GM21526 (cell line): ENCODE measurements at regions not wholly inside any gene's neighbourhood (a gene's known extent, or its start where the extent isn't known, plus 50 kb on each side); places are given as distances from the start of the nearest gene placed in this dataset.
"Not testable (repeated sequence)": the region's sequence is repeated elsewhere in the genome, so short reads cannot be mapped to it uniquely, and the experiment has no call there.

Experiments used
- ATAC-seq: cut with Tn5 transposase; IDR thresholded peaks from one replicate; pipeline ENCODE4 v1.9.1; 2021; ENCODE audit warnings: moderate library complexity; ENCODE audit not compliant: unreplicated experiment, low FRiP score

DNA sequence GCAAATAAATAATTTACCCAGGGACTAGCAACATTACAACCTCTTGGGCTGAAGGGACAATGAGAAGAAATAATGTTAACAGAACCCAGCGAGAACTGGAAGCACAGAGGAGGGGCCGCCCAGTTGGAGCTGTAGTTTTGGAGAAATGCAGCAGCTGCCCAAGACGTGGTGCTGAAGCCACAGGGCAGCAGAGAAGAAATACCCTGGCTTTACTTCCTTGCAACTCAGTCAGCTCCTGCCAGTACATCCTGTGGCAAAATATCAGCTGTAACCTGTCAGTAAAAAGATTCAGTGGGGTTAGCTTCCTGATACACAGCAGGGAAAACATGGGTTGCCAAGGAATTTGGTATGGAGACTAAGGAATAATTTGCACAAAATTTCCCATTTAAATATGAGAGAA lies 283.6 kb upstream of the USP25 start:
- ATAC-seq: no peak

DNA sequence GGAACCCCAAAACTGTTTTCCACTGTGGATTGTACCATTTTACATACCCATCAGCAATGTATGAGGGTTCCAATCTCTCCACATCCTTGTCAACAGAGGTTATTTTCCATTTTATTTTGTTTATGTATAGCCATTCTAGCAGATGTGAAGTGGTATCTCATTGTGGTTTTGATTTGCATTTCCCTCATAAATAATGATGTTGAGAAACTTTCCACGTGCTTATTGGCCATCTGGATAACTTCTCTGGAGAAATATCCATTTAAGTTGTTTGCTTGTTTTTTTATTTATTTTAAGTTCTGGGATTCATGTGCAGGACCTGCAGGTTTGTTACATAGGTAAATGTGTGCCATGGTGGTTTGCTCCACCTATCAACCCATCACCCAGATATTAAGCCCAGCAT lies 280.2 kb upstream of the USP25 start:
- no peak for ATAC-seq

DNA sequence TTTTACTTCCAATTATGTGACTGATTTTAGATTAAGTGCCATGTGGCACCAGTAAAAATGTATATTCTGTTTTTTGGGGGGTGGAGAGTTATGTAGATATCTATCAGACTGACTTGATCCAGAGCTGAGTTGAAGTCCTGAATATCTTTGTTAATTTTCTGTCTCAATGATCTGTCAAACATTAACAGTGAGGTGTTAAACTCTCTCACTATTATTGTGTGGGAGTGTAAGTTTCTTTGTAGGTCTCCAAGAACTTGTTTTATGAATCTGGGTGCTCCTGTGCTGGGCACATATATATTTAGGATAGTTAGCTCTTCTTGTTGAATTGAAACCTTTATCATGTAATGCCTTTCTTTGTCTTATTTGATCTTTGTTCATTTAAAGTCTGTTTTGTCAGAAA lies 276.5 kb upstream of the USP25 start:
- no peak for ATAC-seq

DNA sequence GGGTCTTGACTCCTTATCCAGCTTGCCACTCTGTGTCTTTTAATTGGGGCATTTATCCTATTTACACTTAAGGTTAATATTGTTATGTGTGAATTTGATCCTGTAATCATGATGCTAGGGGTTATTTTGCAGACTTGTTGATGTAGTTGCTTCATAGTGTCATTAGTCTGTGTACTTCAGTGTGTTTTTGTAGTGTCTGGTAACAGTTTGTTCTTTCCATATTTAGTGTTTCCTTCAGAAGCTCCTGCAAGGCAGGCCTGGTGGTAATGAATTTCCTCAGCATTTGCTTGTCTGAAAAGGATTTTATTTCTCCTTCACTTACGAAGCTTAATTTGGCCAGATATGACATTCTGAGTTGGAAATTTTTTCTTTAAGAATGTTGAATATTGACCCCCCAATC lies 276.0 kb upstream of the USP25 start:
- ATAC-seq: not testable (repeated sequence)

DNA sequence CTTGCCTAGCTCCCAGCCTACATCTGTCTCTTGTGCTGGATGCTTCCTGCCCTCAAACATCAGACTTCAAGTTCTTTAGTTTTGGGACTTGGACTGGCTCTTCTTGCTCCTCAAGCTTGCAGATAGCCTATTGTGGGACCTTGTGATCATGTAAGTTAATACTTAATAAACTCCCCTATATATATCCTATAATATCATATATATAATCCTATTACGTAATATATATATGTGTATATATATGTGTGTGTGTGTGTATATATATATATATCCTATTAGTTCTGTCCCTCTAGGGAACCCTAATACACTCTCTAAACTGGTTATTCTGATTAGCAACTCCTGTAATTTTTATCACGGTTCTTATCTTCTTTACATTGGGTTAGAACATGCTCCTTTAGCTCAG lies 274.9 kb upstream of the USP25 start:
- ATAC-seq: not testable (repeated sequence)

DNA sequence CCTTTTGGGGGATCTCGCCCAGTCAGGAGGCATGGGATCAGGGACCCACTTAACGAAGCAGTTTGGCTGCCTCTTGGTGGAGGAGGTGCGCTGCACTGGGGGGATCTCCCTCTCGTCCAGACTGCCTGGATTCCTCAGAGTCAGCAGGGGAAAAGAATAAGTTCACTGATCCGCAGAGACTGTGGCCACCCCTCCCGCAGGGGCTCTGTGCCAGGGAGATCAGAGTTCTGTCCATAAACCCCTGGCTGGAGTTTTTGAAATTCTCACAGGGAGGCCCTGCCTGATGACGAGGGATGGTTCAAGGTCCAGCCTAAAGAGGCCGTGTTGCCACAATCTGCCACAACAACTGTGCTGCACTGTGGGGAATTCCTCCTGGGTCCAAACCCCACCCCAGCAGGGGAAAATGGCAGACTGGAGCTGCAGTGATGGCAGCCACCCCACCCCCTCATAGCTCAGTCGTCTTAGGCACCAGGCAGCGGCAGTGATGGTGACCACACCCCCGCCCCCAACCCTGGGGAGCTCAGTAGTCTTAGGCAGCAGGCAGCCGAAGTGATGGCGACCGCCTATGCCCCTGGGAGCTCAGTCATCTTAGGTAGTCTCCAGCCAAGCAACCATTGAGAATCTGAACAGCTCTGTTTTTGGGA lies 273.8 kb upstream of the USP25 start:
- ATAC-seq: no peak

DNA sequence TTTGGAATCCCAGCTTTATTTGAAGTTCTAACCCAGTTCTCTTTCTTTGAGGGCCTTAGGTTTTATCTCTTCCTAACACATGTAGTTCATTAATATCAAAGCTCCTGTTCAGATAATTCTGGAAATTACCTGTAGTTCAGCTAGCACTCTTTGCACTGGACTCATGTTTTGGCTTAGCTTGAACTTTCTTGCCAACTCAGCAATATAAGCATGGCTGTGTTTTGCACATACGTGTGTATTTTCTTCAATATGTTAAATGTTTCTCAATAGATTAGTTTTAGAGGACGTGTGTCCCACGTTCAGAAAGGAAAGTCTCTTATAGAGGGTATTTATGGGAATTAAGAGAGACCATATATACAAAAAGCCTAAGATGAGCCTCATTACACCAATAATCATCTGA lies 271.8 kb upstream of the USP25 start:
- no peak for ATAC-seq

DNA sequence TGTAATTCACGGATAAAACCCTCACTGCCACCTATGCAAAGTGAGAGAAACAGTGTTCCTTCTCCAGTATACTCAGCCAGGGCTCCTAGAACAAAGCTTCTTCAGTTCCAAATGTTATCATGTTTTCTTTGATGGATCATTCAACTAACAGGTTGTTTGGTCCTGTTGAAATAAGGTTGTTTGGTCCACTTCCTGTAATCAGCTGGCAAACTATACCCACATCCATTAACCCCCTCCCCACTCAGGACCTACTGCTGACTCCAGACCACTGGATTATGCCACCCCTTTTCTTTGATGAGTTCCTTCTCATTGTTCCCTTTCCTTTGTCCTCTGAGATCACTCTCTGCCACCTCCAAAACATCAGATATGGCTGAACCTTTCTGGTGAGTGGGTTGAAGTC lies 267.7 kb upstream of the USP25 start:
- no peak for ATAC-seq

DNA sequence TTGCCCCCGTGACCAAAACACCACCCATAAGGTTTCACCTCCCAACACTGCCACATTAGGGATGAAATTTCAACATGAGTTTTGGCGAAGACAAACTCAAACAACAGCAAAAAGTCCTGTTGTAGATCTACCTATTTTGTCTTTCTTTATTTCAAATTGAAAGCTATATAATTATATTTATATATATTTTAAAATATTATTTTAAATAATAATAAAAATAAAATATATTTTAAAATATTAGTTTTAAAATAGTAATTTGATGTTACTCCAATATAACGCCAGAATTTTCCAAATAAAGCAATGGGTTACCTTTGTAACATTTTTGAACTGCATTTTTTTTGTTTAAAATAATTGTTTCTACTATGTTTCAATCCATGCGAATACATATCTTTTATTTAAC lies 263.5 kb upstream of the USP25 start:
- ATAC-seq: no peak

DNA sequence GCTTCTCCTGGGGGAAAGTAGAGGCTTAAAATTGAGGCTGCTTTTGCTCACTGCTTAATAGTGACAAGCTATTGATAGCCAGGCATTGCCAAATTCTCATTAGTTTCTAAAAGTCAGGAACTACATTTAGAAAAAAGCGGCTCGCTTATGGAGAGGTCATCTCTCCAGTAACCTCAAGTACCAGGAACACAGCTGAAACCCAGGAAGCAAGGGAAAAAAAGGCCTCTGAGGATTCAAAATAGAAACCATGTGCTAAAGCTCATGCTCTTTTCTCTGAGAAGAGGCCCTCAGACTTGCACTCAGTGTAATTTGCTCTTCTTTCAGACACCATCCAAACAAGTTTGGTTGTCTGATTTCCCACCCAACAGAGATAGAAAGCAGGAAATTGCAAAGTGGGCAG lies 261.4 kb upstream of the USP25 start:
- no peak for ATAC-seq

DNA sequence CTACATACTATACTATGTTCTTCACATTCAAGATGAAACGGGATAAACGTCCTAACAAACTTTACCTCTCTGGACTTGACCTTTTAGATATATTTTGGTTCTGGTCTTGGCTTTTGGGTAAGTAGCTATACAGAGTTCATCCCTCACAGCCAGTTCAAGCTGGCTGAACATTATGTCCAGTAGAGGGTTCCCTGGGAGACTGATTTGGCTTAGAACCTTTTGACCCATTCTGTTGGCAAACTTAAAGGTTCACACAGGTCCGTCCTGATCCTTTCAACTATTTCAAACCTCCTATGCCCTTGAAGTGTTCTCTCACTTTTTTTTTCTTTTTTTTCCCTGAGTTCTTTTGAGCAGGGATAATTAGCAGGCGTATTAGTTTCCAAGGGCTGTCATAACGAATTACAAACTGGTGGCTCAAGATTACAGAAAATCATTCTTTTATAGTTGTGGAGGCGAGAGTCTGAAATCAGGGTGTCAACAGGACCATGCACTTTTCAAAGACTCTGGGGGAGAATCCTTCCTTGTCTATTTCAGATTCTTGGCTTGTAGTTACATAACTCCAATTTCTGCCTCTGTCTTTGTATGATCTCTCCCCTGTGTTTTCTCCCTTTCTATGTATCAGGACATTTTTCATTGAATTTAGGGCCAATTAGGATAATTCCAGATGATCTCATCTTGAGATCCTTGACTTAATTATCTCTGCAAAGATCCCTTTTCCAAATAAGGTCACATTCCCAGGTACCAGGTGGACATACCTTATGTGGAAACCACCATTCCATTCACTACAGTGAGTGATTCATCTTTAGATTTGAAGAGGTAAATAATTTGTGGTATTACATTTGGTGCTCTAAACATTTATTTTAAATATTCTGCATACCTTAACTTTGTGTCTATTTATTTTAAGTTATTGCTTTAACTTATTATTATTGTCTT lies 257.4 kb upstream of the USP25 start:
- no peak for ATAC-seq

DNA sequence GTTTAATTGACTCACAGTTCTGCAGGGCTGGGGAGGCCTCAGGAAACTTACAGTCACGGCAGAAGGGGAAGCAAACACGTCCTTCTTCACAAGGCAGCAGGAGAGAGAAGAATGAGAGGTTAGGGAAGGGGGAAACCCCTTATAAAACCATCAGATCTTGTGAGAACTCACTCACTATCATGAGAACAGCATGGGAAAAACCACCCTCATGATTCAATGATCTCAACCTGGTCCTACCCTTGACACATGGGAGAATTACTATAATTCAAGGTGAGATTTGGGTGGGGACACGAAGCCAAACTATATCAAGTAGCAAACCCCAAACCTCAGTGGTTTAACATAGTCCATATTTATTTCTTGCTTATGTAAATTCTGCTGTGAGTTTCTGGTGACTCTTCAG lies 252.0 kb upstream of the USP25 start:
- not testable (repeated sequence) for ATAC-seq

DNA sequence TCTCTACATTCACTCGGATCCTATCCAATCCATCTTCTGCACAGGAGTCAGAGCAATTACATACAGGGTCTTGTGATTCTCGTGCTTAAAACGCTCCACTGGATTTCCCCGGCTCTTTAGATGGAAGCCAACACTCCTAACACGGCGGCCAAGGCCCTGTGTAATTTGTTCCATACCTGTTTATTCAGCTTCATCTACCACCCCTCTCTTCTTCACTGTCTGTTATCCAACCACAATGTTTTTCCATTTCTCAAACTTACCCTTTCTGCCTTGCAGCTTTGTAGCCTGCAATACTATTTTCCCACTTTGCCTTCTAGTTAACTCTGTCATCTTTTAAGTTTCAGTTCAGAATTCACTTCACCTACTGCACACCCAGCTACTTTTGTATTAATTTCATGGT lies 249.6 kb upstream of the USP25 start:
- no peak for ATAC-seq

DNA sequence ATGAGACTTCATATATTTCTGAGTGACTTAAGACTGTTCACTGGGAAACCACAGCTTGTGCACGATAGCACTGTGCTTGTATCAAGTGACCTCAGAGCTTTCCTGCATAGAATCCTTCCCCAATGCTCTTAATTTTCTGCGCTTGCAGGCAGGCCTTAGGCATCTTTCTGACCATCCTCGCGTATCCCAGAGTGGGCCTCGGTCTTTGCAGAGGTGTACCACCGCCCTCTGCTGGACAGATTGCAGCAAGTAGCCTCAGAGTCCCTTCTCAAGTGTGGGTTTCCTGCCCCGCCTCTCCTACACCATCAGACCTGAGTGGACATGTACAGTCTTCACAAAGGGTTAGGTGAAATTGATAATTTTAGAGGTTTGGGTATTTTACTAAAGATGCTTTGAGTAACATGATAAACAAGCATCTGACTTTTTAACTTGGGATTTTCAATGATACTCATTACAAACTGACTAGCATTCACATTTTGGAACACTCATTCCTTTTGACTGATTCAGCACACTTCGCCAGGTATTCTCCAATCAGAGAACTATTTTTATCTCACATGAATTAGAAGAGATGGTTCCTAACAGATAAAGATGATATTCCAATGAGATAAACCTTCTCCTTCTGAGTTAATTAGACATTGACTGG lies 246.5 kb upstream of the USP25 start:
- ATAC-seq: peak; percentile 95

DNA sequence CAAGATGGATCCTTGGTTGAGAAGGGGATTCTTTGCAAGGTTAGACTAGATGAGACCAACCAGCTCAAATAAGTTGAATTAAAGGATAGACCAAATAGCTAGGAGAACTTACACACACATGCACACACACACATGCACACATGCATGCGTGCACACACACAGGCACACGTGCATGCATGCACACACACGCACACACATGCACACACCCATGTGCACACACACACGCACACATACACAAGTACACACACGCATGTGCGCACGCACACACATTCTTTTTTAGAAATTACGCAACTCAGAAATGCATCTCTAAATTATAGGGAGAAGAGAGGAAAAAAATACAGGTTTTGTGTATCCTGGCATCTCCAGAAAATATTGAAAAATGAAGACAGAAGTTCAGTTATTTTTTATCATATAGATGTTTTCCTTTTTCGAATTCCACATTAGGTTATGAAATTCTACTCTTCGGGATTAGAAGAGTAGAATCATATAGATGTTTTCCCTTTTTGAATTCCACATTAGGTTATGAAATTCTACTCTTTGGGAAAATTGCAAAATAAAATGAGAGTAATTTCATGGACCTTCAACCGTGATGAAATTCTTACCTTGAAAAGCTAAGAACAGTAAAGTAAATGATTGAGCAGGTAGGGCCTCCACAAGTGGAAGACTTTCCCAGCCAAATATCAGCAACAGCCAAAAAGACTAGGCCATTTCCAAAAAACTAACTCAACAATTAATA lies 243.2 kb upstream of the USP25 start:
- no peak for ATAC-seq

DNA sequence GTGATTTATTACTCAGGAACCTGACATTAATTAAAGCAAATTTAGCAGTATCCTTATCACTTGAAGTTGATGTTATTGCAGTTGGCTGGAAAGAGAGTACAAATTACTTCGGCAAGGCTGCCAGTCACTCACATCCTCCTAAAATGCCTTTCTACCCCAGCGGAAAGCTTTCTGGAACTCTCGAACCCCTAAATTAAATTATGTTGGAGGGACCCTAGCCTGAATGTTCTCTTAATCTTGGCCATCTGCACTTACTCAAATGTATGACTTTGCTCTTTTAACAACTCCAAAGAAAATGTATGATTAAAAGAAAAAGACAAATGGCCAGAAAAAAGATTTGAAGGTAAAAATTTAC lies 242.6 kb upstream of the USP25 start:
- ATAC-seq: no peak

DNA sequence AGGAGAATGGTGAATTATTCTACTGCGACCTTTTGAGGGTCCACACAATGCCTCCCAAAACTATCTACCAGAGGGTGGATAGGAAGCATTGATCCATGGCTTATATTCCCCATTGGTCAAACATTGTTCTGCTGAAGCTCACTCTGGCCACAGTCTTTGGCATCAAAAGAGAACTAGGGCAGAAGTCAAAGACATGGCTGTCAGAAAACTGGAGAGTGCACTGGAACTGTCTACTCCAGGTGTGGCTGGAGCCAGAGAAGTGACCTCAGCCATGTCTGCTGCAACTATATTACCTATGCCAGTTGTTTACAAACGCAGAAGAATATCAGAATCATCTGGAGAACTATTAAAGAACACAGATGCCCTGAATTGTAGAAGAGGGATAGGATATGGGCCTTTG lies 238.7 kb upstream of the USP25 start:
- no peak for ATAC-seq

DNA sequence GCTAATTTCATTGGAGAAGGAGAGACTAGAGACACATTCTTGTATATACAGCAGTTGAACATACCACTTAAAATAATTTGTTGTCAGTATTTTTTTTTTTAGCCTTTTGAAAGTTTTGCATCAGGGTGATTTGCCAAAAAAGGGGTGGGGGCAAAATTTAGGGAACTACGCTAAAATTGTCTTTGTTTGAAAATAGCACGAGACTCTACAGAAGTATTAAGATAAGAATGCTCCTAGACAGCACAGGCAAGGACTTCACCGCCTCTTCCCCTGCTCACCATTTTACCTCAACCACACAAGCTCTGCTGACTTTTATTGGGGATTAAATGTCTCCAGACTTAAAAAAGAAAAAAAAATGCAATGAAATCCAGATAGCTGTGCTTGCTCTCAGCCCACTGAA lies 236.1 kb upstream of the USP25 start:
- ATAC-seq: no peak

DNA sequence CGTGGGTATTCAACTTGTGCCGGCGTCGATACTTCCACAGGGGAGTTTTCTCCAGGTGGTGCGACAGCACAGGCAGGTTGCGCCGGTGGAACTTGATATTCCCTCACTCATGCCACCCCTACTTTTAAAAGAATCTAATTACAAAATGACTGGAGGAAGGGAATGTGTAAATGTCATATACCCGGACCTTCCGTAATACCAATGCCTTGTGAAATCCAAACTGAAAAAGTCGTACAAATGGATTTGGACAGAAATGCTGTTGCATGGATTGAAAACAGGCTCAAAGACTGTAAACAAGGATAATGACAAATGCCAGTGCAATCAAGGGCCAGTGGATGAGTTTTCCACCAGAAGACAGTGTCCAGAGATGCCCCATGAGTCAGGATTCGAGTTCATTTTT lies 235.3 kb upstream of the USP25 start:
- no peak for ATAC-seq

DNA sequence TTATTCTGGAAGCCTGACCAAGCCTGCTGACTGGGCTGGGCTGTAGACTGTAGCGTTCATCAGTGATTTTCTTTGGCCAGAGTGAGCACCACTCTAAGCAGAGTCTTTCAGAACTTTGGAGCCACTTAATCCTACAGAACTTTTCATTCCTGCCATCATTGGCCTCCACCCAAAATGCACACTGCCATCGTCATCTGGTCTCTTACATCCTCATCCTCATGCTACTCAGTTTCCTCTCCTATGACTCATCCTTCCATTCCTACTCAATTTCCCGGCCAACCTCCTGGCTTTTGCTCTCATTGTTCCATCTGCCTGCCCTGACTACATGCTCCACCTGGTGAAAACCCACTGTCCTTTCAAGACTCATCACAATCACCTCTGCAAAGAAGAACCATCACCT lies 233.8 kb upstream of the USP25 start:
- ATAC-seq: no peak

DNA sequence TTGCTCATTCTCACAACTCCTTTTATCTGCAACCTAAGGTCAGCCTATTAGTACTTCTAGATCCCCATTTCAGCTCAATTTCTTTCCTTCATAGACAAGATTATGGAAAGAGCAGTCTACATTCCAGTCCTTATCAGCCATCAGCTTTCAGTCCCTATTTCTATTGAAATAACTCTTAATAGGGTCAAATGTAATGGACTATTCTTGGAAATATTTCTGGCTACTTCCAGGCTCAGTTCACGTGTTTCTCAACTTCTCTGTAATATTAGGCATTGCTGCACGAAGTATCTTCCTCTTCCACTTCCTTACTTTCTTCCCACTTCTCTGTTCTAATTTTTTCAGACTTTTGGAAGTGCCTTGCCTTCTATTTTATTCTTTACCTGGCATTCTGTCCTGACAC lies 232.9 kb upstream of the USP25 start:
- no peak for ATAC-seq
